Body of pancreas (tissue), 4 donors: ENCODE measurements at regions not wholly inside any gene's neighbourhood (a gene's known extent, or its start where the extent isn't known, plus 50 kb on each side); places are given as distances from the start of the nearest gene placed in this dataset.

ENCODE experiments used
- CTCF ChIP-seq, 7 experiments: fragments of 450-650 bp in 4 of 7; fragments of 200-600 bp in 3 of 7; sonication (generic) in 3 of 7; IDR thresholded peaks; one replicate each; pipeline ENCODE4 v1.5.1; 2016 to 2019; ENCODE audit warnings: antibody characterized with exemption in 7 of 7
- POLR2A ChIP-seq, 3 donors: fragments of 450-650 bp; IDR thresholded peaks; one replicate each; pipeline ENCODE4 v1.6.1; 2016; ENCODE audit warnings: antibody characterized with exemption in 3 of 3, mild to moderate bottlenecking in 2 of 3

DNA sequence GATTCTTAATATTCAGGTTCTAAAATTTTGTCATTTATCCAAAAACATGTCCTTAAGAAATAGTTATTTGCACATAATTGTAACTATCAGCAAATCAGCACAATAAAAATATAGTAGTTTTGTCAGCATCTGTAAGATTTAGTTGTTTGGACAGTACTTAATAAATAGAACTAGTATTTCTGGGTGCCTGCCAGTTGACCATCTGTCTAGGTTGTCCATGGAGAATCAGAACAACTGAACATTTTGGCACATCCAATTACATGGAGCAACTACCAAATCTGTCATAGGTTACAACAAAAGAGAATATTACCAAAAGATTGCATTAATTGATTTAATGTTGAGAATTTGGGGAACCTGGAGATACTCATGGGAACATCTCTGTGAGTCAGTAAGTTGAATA lies 305.5 kb upstream of the TACR3 start:
- TF ChIP-seq CTCF (IDR thresholded peaks at IDR 0.05) (no peak), POLR2A (IDR thresholded peaks at IDR 0.05) (no peak)
